Naive thymus-derived CD4-positive, alpha-beta T cell (primary cell): ENCODE measurements at regions not wholly inside any gene's neighbourhood (a gene's known extent, or its start where the extent isn't known, plus 50 kb on each side); places are given as distances from the start of the nearest gene placed in this dataset.

ENCODE experiments used
- ATAC-seq: fragments of 150-1000 bp; cut with Tn5 transposase; 2 replicates; pipeline ENCODE4 v1.10.0; 2021; ENCODE audit warnings: mild to moderate bottlenecking, moderate library complexity
- CTCF ChIA-PET: fragments of 350-600 bp; sonication (Branson Sonifier 250); formaldehyde crosslinking; loops from one replicate; lab custom pipeline; 2021; ENCODE audit warnings: antibody characterized with exemption; lab: Charles Lee
- POLR2A ChIA-PET: fragments of 350-600 bp; sonication (Branson Sonifier 250); formaldehyde crosslinking; loops from one replicate; lab custom pipeline; 2021; ENCODE audit warnings: antibody characterized with exemption, inconsistent platforms; lab: Charles Lee
- DNase-seq, 9 donors: peaks; one replicate each; pipeline versions ENCODE4 v3.0.0 to v3.0.0-alpha.2; 2020 to 2022; ENCODE audit warnings: mixed read lengths in 1 of 9
- H3K27ac ChIP-seq: one replicate; pipeline ENCODE4 v1.7.0; 2013; ENCODE audit warnings: mild to moderate bottlenecking, low read depth, low read length, moderate library complexity
- H3K27me3 ChIP-seq, 2 donors: one replicate each; pipeline ENCODE4 v1.7.0; 2013; ENCODE audit warnings: low read length in 2 of 2, mild to moderate bottlenecking in 2 of 2, moderate library complexity in 2 of 2; ENCODE audit not compliant: control insufficient read depth in 2 of 2, insufficient read depth in 2 of 2
- H3K36me3 ChIP-seq, 3 experiments: 1 replicate in 2 of 3; 2 replicates in 1 of 3; pipeline ENCODE4 v1.7.0; 2013; ENCODE audit warnings: low read length in 3 of 3, mild to moderate bottlenecking in 3 of 3, moderate library complexity in 1 of 3; ENCODE audit not compliant: insufficient read depth in 3 of 3, control insufficient read depth in 2 of 3
- H3K4me1 ChIP-seq, 2 donors: one replicate each; pipeline ENCODE4 v1.7.0; 2013; ENCODE audit warnings: low read length in 2 of 2, mild to moderate bottlenecking in 2 of 2, moderate library complexity in 1 of 2; ENCODE audit not compliant: control insufficient read depth in 2 of 2, insufficient read depth in 2 of 2
- H3K4me3 ChIP-seq: 2 replicates; pipeline ENCODE4 v1.7.0; 2013; ENCODE audit warnings: mild to moderate bottlenecking, low read length
- H3K9me3 ChIP-seq, 3 experiments: 1 replicate in 2 of 3; 2 replicates in 1 of 3; pipeline ENCODE4 v1.7.0; 2013; ENCODE audit warnings: low read length in 3 of 3; ENCODE audit not compliant: control insufficient read depth in 2 of 3
- H3K27ac Mint-ChIP-seq, 9 donors: one replicate each; pipeline ENCODE4 v1.8.0; 2020 to 2022; ENCODE audit warnings: mixed read lengths in 9 of 9, mild to moderate bottlenecking in 8 of 9, moderate library complexity in 5 of 9, inconsistent platforms in 2 of 9
- H3K27me3 Mint-ChIP-seq, 5 donors: one replicate each; pipeline ENCODE4 v1.8.0; 2021 to 2022; ENCODE audit warnings: mixed read lengths in 5 of 5, mild to moderate bottlenecking in 1 of 5
- H3K36me3 Mint-ChIP-seq, 5 donors: one replicate each; pipeline ENCODE4 v1.8.0; 2020 to 2022; ENCODE audit warnings: mixed read lengths in 5 of 5, mild to moderate bottlenecking in 3 of 5, inconsistent platforms in 1 of 5
- H3K4me1 Mint-ChIP-seq, 7 donors: one replicate each; pipeline ENCODE4 v1.8.0; 2020 to 2022; ENCODE audit warnings: mixed read lengths in 7 of 7, mild to moderate bottlenecking in 3 of 7, inconsistent platforms in 1 of 7
- H3K4me3 Mint-ChIP-seq, 10 donors: one replicate each; pipeline ENCODE4 v1.8.0; 2020 to 2022; ENCODE audit warnings: mild to moderate bottlenecking in 10 of 10, mixed read lengths in 10 of 10, moderate library complexity in 6 of 10, inconsistent platforms in 2 of 10
- H3K9me3 Mint-ChIP-seq, 11 donors: one replicate each; pipeline ENCODE4 v1.8.0; 2020 to 2022; ENCODE audit warnings: mixed read lengths in 11 of 11, mild to moderate bottlenecking in 4 of 11, inconsistent platforms in 1 of 11, moderate library complexity in 1 of 11
- intact Hi-C, 2 donors: fragments of 100-400 bp; cut with micrococcal nuclease; formaldehyde crosslinking; loops; one replicate each; pipeline ENCODE4 v1.15.1; 2023

- H3K4me3 ChIP-seq: no peak overlapping the region
- H3K27me3 ChIP-seq: no peaks in the 10 kb centered on the region
- DNase-seq (no peak), ATAC-seq (no peak)
- Mint-ChIP-seq H3K27ac (no peak overlapping the region), H3K4me3 (no peak overlapping the region), H3K4me1 (no peaks in the 10 kb centered on the region), H3K27me3 (peaks cover 0 to 13% (median 8%) of the 10 kb centered on the region in 5 donors), H3K9me3 (peaks cover 0 to 11% (median 5%) of the 10 kb centered on the region in 11 donors), H3K36me3 (no peaks in the 10 kb centered on the region)
- no peaks in the 10 kb centered on the region for H3K36me3 ChIP-seq
- H3K27ac ChIP-seq: no peak overlapping the region
- CTCF ChIA-PET: no interaction called here
- POLR2A ChIA-PET: no interaction called here
- H3K9me3 ChIP-seq: no peaks in the 10 kb centered on the region
- intact Hi-C loops: no loop called here
- no peaks in the 10 kb centered on the region for H3K4me1 ChIP-seq
Measured at GRCh38 chr5:86807046-86808031, 189.6 kb downstream of the COX7C start.

DNA sequence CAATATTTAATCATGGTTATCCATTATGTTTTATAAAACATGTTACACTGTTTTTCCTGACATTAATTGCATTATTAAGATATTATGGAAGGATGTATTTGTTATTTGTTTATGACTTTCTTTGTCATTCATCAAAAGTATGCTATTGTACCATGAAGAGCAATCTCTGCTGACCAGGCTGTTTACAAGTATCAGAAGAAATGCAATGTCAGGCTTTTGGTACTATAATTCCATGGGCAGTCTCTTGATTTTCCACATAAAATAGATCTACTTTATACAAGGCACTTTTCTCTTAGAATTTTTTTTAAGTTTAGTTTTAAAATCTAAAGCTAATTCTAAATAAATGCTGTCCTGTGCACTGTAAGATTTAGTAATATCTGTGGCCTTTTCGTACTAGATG, 196.6 kb downstream of the COX7C start:
- ChIA-PET POLR2A (no interaction called here), CTCF (no interaction called here)
- H3K4me1 Mint-ChIP-seq: no peaks in the 10 kb centered on the region
- no peak overlapping the region for H3K27ac ChIP-seq
- H3K4me1 ChIP-seq: no peaks in the 10 kb centered on the region
- DNase-seq (no peak), ATAC-seq (no peak)
- peaks cover 0 to 4% (median 0%) of the 10 kb centered on the region in 11 donors for H3K9me3 Mint-ChIP-seq
- H3K4me3 Mint-ChIP-seq: no peak overlapping the region
- H3K27me3 Mint-ChIP-seq: peaks cover 0 to 7% (median 0%) of the 10 kb centered on the region in 5 donors
- no peak overlapping the region for H3K27ac Mint-ChIP-seq
- intact Hi-C loops: no loop called here
- no peaks in the 10 kb centered on the region for H3K36me3 ChIP-seq
- H3K27me3 ChIP-seq: no peaks in the 10 kb centered on the region
- H3K4me3 ChIP-seq: no peak overlapping the region
- no peaks in the 10 kb centered on the region for H3K36me3 Mint-ChIP-seq
- H3K9me3 ChIP-seq: no peaks in the 10 kb centered on the region

DNA sequence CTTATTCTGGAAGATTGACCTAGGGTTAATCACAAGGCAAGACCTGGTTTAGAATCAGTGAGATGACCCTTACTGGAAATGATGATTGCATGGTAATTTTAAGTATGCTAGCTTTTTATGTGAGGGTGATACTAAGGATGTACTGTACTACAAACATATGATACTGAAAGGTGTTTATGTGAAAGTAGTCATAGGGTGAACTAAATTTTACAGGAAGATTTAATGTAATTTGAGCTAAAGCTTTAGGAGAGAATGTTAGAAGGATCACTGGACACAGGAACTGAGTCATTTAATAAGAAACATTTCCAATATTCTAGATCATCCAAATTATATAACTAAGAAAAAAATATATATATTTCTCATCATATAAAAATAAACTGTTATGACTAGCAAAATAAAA, 197.2 kb downstream of the COX7C start:
- ATAC-seq: no peak
- Histone ChIP-seq H3K27me3 (no peaks in the 10 kb centered on the region), H3K36me3 (no peaks in the 10 kb centered on the region), H3K27ac (no peak overlapping the region), H3K4me1 (no peaks in the 10 kb centered on the region), H3K4me3 (no peak overlapping the region), H3K9me3 (no peaks in the 10 kb centered on the region)
- DNase-seq: no peak
- Mint-ChIP-seq H3K27me3 (peaks cover 0 to 5% (median 0%) of the 10 kb centered on the region in 5 donors), H3K4me3 (no peak overlapping the region), H3K9me3 (peaks cover 0 to 4% (median 0%) of the 10 kb centered on the region in 11 donors), H3K4me1 (no peaks in the 10 kb centered on the region), H3K27ac (no peak overlapping the region), H3K36me3 (no peaks in the 10 kb centered on the region)
- ChIA-PET CTCF (no interaction called here), POLR2A (no interaction called here)
- intact Hi-C loops: no loop called here

DNA sequence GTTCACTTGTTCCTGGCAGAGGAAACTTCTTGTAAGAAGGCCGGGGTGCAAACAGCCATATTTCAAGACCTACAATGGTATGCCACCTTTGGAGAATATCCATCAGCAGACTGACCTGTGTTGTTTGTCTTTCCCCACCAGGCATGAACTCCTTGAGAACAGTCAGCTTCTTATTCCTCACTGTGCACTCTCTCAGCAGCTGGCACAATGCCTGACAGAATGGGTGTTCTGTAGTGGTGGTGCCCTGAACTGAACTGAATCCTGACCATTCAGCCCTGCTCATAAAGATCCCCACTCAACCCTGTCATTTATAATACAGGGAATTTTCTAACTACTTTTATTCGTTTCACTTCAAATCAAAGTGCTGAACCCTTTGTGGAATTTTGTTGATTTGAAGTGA, 206.9 kb downstream of the COX7C start:
- Mint-ChIP-seq H3K9me3 (peaks cover 0 to 5% (median 0%) of the 10 kb centered on the region in 11 donors), H3K27ac (no peak overlapping the region), H3K27me3 (peaks cover 0 to 11% (median 5%) of the 10 kb centered on the region in 5 donors), H3K4me1 (no peaks in the 10 kb centered on the region), H3K36me3 (peaks cover 0 to 4% (median 0%) of the 10 kb centered on the region in 5 donors), H3K4me3 (no peak overlapping the region)
- no peak overlapping the region for H3K27ac ChIP-seq
- no peaks in the 10 kb centered on the region for H3K9me3 ChIP-seq
- no peaks in the 10 kb centered on the region for H3K36me3 ChIP-seq
- POLR2A ChIA-PET: no interaction called here
- no peak overlapping the region for H3K4me3 ChIP-seq
- H3K27me3 ChIP-seq: no peaks in the 10 kb centered on the region
- no peaks in the 10 kb centered on the region for H3K4me1 ChIP-seq
- intact Hi-C loops: no loop called here
- no peak for ATAC-seq
- DNase-seq: no peak
- CTCF ChIA-PET: no interaction called here

- Mint-ChIP-seq H3K36me3 (peaks cover 0 to 4% (median 0%) of the 10 kb centered on the region in 5 donors), H3K4me3 (no peak overlapping the region)
- no peak for DNase-seq
Measured at GRCh38 chr5:86831128-86831527, 213.4 kb downstream of the COX7C start.

DNA sequence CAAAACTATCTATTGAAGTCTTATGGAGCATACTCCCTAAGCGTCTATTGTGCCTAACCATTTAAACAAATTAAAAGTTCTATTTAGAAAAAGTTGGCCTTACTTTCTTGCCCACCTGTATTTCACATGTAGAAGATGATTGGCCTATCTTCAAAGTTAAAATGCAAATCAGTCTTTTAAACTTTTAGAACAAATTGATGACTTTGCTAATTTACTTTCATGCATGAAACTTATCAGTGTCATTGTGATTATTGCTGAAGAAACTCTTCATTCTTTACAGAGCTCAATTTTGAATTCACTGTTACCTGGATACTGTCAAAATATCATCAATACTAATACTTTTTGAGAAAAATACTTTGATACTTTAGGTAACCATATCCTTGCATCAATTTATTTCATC, 216.1 kb downstream of the COX7C start:
- ChIA-PET CTCF (no interaction called here), POLR2A (no interaction called here)
- H3K36me3 ChIP-seq: no peaks in the 10 kb centered on the region
- DNase-seq (no peak), ATAC-seq (no peak)
- Mint-ChIP-seq H3K9me3 (peaks cover 0 to 7% (median 0%) of the 10 kb centered on the region in 11 donors), H3K36me3 (no peaks in the 10 kb centered on the region), H3K27ac (no peak overlapping the region), H3K27me3 (peaks cover 0 to 13% (median 12%) of the 10 kb centered on the region in 5 donors), H3K4me3 (no peak overlapping the region), H3K4me1 (no peaks in the 10 kb centered on the region)
- intact Hi-C loops: no loop called here
- H3K27ac ChIP-seq: no peak overlapping the region
- H3K9me3 ChIP-seq: no peaks in the 10 kb centered on the region
- H3K27me3 ChIP-seq: no peaks in the 10 kb centered on the region
- H3K4me3 ChIP-seq: no peak overlapping the region
- no peaks in the 10 kb centered on the region for H3K4me1 ChIP-seq

More at GRCh38 chr5:86831128-86831527, 213.4 kb downstream of the COX7C start:
- no peaks in the 10 kb centered on the region for H3K9me3 ChIP-seq
- POLR2A ChIA-PET: no interaction called here
- CTCF ChIA-PET: no interaction called here
- H3K36me3 ChIP-seq: no peaks in the 10 kb centered on the region
- H3K4me1 ChIP-seq: no peaks in the 10 kb centered on the region
- no peak overlapping the region for H3K4me3 ChIP-seq
- H3K27ac ChIP-seq: no peak overlapping the region
- ATAC-seq: no peak
- H3K4me1 Mint-ChIP-seq: no peaks in the 10 kb centered on the region
- H3K9me3 Mint-ChIP-seq: peaks cover 0 to 7% (median 0%) of the 10 kb centered on the region in 11 donors
- peaks cover 0 to 19% (median 9%) of the 10 kb centered on the region in 5 donors for H3K27me3 Mint-ChIP-seq
- no peaks in the 10 kb centered on the region for H3K27me3 ChIP-seq
- intact Hi-C loops: no loop called here
- no peak overlapping the region for H3K27ac Mint-ChIP-seq
